LNCaP clone FGC (cell line): ENCODE measurements at regions not wholly inside any gene's neighbourhood (a gene's known extent, or its start where the extent isn't known, plus 50 kb on each side); places are given as distances from the start of the nearest gene placed in this dataset.

ENCODE experiments used
- DNase-seq: peaks from one replicate; pipeline ENCODE4 v3.0.0-alpha.2; 2011; ENCODE audit warnings: low read depth
- H3K4me3 ChIP-seq: 2 replicates; pipeline ENCODE4 v1.5.1; 2011; ENCODE audit warnings: mild to moderate bottlenecking, low read depth, low read length, control low read depth
- TF ChIP-seq, protein P1 (sequence below): IDR thresholded peaks from 2 replicates; pipeline ENCODE4 v1.5.1; 2012; ENCODE audit warnings: mild to moderate bottlenecking; ENCODE audit not compliant: control insufficient read depth, insufficient read depth; ENCODE audit errors: extremely low read depth

- H3K4me3 ChIP-seq, result no peak overlapping the region
- TF ChIP-seq, protein P1, sequence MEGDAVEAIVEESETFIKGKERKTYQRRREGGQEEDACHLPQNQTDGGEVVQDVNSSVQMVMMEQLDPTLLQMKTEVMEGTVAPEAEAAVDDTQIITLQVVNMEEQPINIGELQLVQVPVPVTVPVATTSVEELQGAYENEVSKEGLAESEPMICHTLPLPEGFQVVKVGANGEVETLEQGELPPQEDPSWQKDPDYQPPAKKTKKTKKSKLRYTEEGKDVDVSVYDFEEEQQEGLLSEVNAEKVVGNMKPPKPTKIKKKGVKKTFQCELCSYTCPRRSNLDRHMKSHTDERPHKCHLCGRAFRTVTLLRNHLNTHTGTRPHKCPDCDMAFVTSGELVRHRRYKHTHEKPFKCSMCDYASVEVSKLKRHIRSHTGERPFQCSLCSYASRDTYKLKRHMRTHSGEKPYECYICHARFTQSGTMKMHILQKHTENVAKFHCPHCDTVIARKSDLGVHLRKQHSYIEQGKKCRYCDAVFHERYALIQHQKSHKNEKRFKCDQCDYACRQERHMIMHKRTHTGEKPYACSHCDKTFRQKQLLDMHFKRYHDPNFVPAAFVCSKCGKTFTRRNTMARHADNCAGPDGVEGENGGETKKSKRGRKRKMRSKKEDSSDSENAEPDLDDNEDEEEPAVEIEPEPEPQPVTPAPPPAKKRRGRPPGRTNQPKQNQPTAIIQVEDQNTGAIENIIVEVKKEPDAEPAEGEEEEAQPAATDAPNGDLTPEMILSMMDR, result no peak
- no peak for DNase-seq
These were observed 81.7 kb downstream of the NABP1 start for GRCh38 chr2:191759680-191760079.

GRCh38 chr2:191760655-191761262 is 82.8 kb downstream of the NABP1 start:
- no peak overlapping the region for H3K4me3 ChIP-seq
- no peak for DNase-seq
- TF ChIP-seq, protein P1, result no peak

GRCh38 chr2:191773136-191773535 is 73.8 kb downstream of the CAVIN2 start:
- TF ChIP-seq, protein P1, result no peak
- DNase-seq, result no peak
- H3K4me3 ChIP-seq, result no peak overlapping the region

- DNase-seq, result no peak
- H3K4me3 ChIP-seq, result no peak overlapping the region
- TF ChIP-seq, protein P1, result no peak
These were observed 69.5 kb downstream of the CAVIN2 start for GRCh38 chr2:191777351-191777750.

- no peak overlapping the region for H3K4me3 ChIP-seq
- DNase-seq, result no peak
- TF ChIP-seq, protein P1, result no peak
These were observed 68.8 kb downstream of the CAVIN2 start for GRCh38 chr2:191778041-191778440.

DNA sequence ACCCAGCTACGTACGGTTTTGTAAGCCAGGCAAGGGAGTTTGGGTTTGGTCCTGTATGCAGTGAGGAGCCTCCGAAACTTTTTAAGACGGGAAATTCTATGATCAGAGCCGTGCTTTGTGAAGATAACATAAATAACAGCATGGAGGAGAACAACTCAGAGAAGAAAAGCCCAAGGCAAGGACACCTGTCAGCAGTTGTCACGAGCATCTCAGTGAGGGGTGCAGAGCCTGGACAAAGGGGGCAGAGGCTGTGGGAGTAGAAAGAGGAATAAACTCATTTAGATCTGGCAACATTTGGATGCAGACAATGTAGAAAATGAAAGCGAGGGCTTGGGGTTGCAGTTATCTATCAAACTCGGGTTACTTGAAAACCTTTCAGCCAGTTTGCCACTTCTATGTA is 64.5 kb downstream of the CAVIN2 start:
- TF ChIP-seq, protein P1, result no peak
- no peak overlapping the region for H3K4me3 ChIP-seq
- DNase-seq, result no peak

GRCh38 chr2:191783416-191783815 is 63.5 kb downstream of the CAVIN2 start:
- TF ChIP-seq, protein P1, result no peak
- H3K4me3 ChIP-seq, result no peak overlapping the region
- no peak for DNase-seq
